ENCODE measurements at regions not wholly inside any gene's neighbourhood (a gene's known extent, or its start where the extent isn't known, plus 50 kb on each side); places are given as distances from the start of the nearest gene placed in this dataset.

DNA sequence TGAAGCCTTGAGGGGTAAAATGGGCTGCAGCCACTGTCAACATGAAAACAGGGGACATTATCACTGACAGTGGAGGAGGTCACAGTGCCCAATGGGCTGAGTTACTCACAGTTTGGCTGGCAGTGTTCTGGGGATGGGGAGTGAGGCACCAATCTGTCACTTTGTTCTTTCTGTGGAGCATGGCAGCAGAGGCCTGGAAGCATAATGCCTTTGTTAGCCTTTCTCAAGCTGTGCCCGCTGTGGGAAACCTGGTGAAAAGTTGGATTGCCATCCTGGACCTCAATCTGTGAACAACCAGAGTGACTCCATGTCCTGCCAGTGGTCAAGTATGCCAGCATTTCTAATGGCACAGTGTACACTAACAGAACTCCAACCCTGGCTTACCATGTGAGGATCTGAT, 143.6 kb downstream of the OR2B2 start:
- Histone ChIP-seq H3K27me3 (ENCODE audit: control insufficient read depth, insufficient read depth, low read length, poor library complexity, severe bottlenecking) (peaks cover 47% of the 10 kb centered on the region), H3K36me3 (ENCODE audit: control insufficient read depth, insufficient read depth, low read length) (no peaks in the 10 kb centered on the region), H3K4me1 (ENCODE audit: control insufficient read depth, insufficient read depth, low read length) (peaks cover 8% of the 10 kb centered on the region), H3K4me3 (ENCODE audit: low read length) (no peak overlapping the region), H3K27ac (ENCODE audit: low read depth, low read length) (no peak overlapping the region), H3K9ac (ENCODE audit: extremely low read depth, low read length, poor library complexity, severe bottlenecking) (no peak overlapping the region), H3K9me3 (ENCODE audit: control insufficient read depth, low read length) (peaks cover 2% of the 10 kb centered on the region)
- Mint-ChIP-seq H3K27ac (no peak overlapping the region), H3K4me1 (peaks cover 28% of the 10 kb centered on the region), H3K27me3 (ENCODE audit: insufficient read depth) (peaks cover 68% of the 10 kb centered on the region), H3K36me3 (ENCODE audit: low read depth) (no peaks in the 10 kb centered on the region), H3K9me3 (peaks cover 7% of the 10 kb centered on the region), H3K4me3 (no peak overlapping the region)
- TF ChIP-seq, protein P1, sequence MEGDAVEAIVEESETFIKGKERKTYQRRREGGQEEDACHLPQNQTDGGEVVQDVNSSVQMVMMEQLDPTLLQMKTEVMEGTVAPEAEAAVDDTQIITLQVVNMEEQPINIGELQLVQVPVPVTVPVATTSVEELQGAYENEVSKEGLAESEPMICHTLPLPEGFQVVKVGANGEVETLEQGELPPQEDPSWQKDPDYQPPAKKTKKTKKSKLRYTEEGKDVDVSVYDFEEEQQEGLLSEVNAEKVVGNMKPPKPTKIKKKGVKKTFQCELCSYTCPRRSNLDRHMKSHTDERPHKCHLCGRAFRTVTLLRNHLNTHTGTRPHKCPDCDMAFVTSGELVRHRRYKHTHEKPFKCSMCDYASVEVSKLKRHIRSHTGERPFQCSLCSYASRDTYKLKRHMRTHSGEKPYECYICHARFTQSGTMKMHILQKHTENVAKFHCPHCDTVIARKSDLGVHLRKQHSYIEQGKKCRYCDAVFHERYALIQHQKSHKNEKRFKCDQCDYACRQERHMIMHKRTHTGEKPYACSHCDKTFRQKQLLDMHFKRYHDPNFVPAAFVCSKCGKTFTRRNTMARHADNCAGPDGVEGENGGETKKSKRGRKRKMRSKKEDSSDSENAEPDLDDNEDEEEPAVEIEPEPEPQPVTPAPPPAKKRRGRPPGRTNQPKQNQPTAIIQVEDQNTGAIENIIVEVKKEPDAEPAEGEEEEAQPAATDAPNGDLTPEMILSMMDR (conservative IDR thresholded peaks at IDR 0.05): no peak
- 87 to 100% methylated on average over 1 of the region's 1 CpG for WGBS, 2 experiments (ENCODE audit: insufficient coverage in 1 of 2, insufficient read length in 1 of 2)
- peak; percentile 26 for DNase-seq

DNA sequence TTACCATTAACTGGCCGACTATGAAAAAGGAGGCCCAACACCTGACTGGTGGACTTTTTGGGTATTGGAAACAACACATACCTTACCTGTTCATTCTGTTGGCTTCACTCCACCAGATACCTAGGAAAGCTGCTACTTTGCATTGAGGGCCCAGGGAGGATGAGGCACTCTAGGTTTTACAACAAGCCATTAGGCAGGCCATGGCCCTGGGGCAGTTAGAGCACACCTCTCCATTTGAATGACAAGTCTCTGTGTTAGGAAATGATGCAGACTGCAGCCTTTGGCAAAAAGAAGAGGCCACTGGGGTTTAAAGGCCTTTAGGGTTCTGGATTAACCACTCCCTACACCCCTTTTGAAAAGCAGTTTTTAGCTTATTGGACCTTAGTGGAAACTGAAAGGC, 144.3 kb downstream of the OR2B2 start:
- H3K27me3 Mint-ChIP-seq (ENCODE audit: insufficient read depth): peaks cover 67% of the 10 kb centered on the region
- no peak overlapping the region for H3K9ac ChIP-seq (ENCODE audit: extremely low read depth, low read length, poor library complexity, severe bottlenecking)
- peak; percentile 50 for DNase-seq
- WGBS, 2 experiments (ENCODE audit: insufficient coverage in 1 of 2, insufficient read length in 1 of 2): 79 to 100% methylated on average over 1 of the region's 1 CpG
- H3K27me3 ChIP-seq (ENCODE audit: control insufficient read depth, insufficient read depth, low read length, poor library complexity, severe bottlenecking): peaks cover 47% of the 10 kb centered on the region
- peaks cover 1% of the 10 kb centered on the region for H3K36me3 Mint-ChIP-seq (ENCODE audit: low read depth)
- H3K4me1 ChIP-seq (ENCODE audit: control insufficient read depth, insufficient read depth, low read length): peaks cover 8% of the 10 kb centered on the region
- no peak overlapping the region for H3K4me3 ChIP-seq (ENCODE audit: low read length)
- TF ChIP-seq, protein P1 (conservative IDR thresholded peaks at IDR 0.05): no peak
- no peak overlapping the region for H3K27ac ChIP-seq (ENCODE audit: low read depth, low read length)
- H3K9me3 ChIP-seq (ENCODE audit: control insufficient read depth, low read length): no peaks in the 10 kb centered on the region
- no peak overlapping the region for H3K27ac Mint-ChIP-seq
- H3K4me1 Mint-ChIP-seq: peaks cover 23% of the 10 kb centered on the region
- H3K36me3 ChIP-seq (ENCODE audit: control insufficient read depth, insufficient read depth, low read length): no peaks in the 10 kb centered on the region
- peaks cover under 1% of the 10 kb centered on the region for H3K9me3 Mint-ChIP-seq
- H3K4me3 Mint-ChIP-seq: no peak overlapping the region

DNA sequence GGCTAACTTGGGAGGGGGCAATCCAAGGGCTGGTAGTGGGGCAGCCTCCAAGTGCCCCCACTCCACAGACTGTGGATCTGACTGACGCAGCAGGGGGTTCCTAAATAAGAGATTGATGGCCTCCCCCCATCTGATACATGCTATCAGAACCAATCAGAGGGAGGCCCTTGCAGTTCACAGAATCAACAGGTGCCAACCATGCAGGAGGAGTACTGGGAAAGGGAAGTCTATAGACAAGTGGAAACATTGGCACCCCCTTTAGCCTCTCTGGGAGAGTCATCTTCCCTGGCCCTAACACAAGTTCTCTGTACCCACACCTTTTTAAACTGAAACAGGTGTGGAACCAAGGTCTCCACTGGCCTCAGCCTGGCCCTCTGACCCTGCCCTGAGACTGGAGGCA, 145.8 kb downstream of the OR2B2 start:
- Mint-ChIP-seq H3K4me1 (peaks cover 15% of the 10 kb centered on the region), H3K27me3 (ENCODE audit: insufficient read depth) (peaks cover 69% of the 10 kb centered on the region), H3K36me3 (ENCODE audit: low read depth) (peaks cover 1% of the 10 kb centered on the region), H3K27ac (no peak overlapping the region), H3K9me3 (no peaks in the 10 kb centered on the region), H3K4me3 (no peak overlapping the region)
- TF ChIP-seq, protein P1 (conservative IDR thresholded peaks at IDR 0.05): no peak
- no peak overlapping the region for H3K27ac ChIP-seq (ENCODE audit: low read depth, low read length)
- WGBS, 2 experiments (ENCODE audit: insufficient coverage in 1 of 2, insufficient read length in 1 of 2): 100% methylated on average over 1 of the region's 1 CpG; no CpG with 5 or more reads in 1 of the 2 experiments
- DNase-seq: peak; percentile 22
- H3K36me3 ChIP-seq (ENCODE audit: control insufficient read depth, insufficient read depth, low read length): no peaks in the 10 kb centered on the region
- no peak overlapping the region for H3K9ac ChIP-seq (ENCODE audit: extremely low read depth, low read length, poor library complexity, severe bottlenecking)
- H3K4me3 ChIP-seq (ENCODE audit: low read length): no peak overlapping the region
- no peaks in the 10 kb centered on the region for H3K9me3 ChIP-seq (ENCODE audit: control insufficient read depth, low read length)
- peaks cover 47% of the 10 kb centered on the region for H3K27me3 ChIP-seq (ENCODE audit: control insufficient read depth, insufficient read depth, low read length, poor library complexity, severe bottlenecking)
- H3K4me1 ChIP-seq (ENCODE audit: control insufficient read depth, insufficient read depth, low read length): peaks cover 2% of the 10 kb centered on the region

Measured in endodermal cell (in vitro differentiated cells).